Mesendoderm (in vitro differentiated cells): ENCODE measurements at regions not wholly inside any gene's neighbourhood (a gene's known extent, or its start where the extent isn't known, plus 50 kb on each side); places are given as distances from the start of the nearest gene placed in this dataset.

Experiments
- DNase-seq: peaks from one replicate; pipeline ENCODE4 v3.0.0; 2013
- H2AK5ac ChIP-seq: 2 replicates; pipeline ENCODE4 v1.6.1; 2013; ENCODE audit warnings: low read length, inconsistent platforms
- H2BK120ac ChIP-seq: 2 replicates; pipeline ENCODE4 v1.6.1; 2013; ENCODE audit warnings: low read depth, mild to moderate bottlenecking, low read length, moderate library complexity, mixed read lengths
- H2BK15ac ChIP-seq: replicated peaks from 2 replicates; pipeline ENCODE4 v1.6.1; 2013; ENCODE audit warnings: low read depth, mild to moderate bottlenecking, moderate library complexity
- H2BK5ac ChIP-seq: 2 replicates; pipeline ENCODE4 v1.6.1; 2013; ENCODE audit warnings: low read length, inconsistent platforms
- H3K18ac ChIP-seq: 2 replicates; pipeline ENCODE4 v1.6.1; 2013; ENCODE audit warnings: mild to moderate bottlenecking, low read length, mixed read lengths
- H3K23ac ChIP-seq: one replicate; pipeline ENCODE4 v1.6.1; 2013; ENCODE audit warnings: low read length
- H3K27ac ChIP-seq: 2 replicates; pipeline ENCODE4 v1.5.1; 2013; ENCODE audit warnings: low read depth, mild to moderate bottlenecking, inconsistent platforms, low read length, moderate library complexity
- H3K27me3 ChIP-seq: 2 replicates; pipeline ENCODE4 v1.6.1; 2013; ENCODE audit warnings: low read length, control low read depth, mild to moderate bottlenecking, inconsistent platforms; ENCODE audit not compliant: insufficient read depth, poor library complexity
- H3K36me3 ChIP-seq: 2 replicates; pipeline ENCODE4 v1.6.1; 2013; ENCODE audit warnings: low read length, inconsistent platforms; ENCODE audit not compliant: control insufficient read depth, insufficient read depth
- H3K4ac ChIP-seq: one replicate; pipeline ENCODE4 v1.6.1; 2013; ENCODE audit warnings: low read depth, mild to moderate bottlenecking, low read length, moderate library complexity
- H3K4me1 ChIP-seq: 2 replicates; pipeline ENCODE4 v1.6.1; 2013; ENCODE audit warnings: low read depth, low read length, inconsistent platforms; ENCODE audit not compliant: control insufficient read depth
- H3K4me2 ChIP-seq: 2 replicates; pipeline ENCODE4 v1.6.1; 2013; ENCODE audit warnings: low read length
- H3K4me3 ChIP-seq: 2 replicates; pipeline ENCODE4 v1.5.1; 2013; ENCODE audit warnings: mild to moderate bottlenecking, low read length
- H3K56ac ChIP-seq: one replicate; pipeline ENCODE4 v1.6.1; 2013; ENCODE audit warnings: low read length
- H3K79me1 ChIP-seq: 2 replicates; pipeline ENCODE4 v1.6.1; 2013; ENCODE audit warnings: low read length, inconsistent platforms
- H3K79me2 ChIP-seq: 2 replicates; pipeline ENCODE4 v1.6.1; 2013; ENCODE audit warnings: mild to moderate bottlenecking, low read length; ENCODE audit not compliant: control insufficient read depth, insufficient read depth
- H3K9ac ChIP-seq: 2 replicates; pipeline ENCODE4 v1.6.1; 2013; ENCODE audit warnings: low read length, inconsistent platforms
- H4K5ac ChIP-seq: one replicate; pipeline ENCODE4 v1.6.1; 2013; ENCODE audit warnings: low read length
- H4K8ac ChIP-seq: one replicate; pipeline ENCODE4 v1.6.1; 2013; ENCODE audit warnings: low read depth, mild to moderate bottlenecking, control low read depth, low read length, moderate library complexity
- WGBS: extraction: QIAGEN DNeasy Blood & Tissue Kit; methylation state at CpG from one replicate; pipeline ENCODE4 v1.1.7; 2013; ENCODE audit warnings: low lambda C conversion rate, missing lambda C conversion rate; ENCODE audit not compliant: insufficient coverage; ENCODE audit errors: extremely low coverage; 5-methylcytosine and 5-hydroxymethylcytosine counted together

- Histone ChIP-seq H2BK15ac (no peak overlapping the region), H3K27me3 (no peaks in the 10 kb centered on the region), H3K23ac (no peak overlapping the region), H4K5ac (no peak overlapping the region), H3K79me1 (no peaks in the 10 kb centered on the region), H2BK120ac (no peak overlapping the region), H3K4me2 (no peak overlapping the region), H3K36me3 (no peaks in the 10 kb centered on the region), H3K79me2 (no peaks in the 10 kb centered on the region), H3K4me1 (no peaks in the 10 kb centered on the region), H3K9ac (no peak overlapping the region), H3K27ac (no peak overlapping the region), H2BK5ac (no peak overlapping the region), H3K18ac (no peak overlapping the region), H3K4me3 (no peak overlapping the region), H3K56ac (no peak overlapping the region), H3K4ac (no peak overlapping the region), H2AK5ac (no peak overlapping the region), H4K8ac (no peak overlapping the region)
- peak; percentile 25 for DNase-seq
- WGBS: no CpG with 5 or more reads among the region's 3 CpGs
These were observed 172.3 kb upstream of the CDH11 start for GRCh38 chr16:65294165-65294564.

- Histone ChIP-seq H3K9ac (no peak overlapping the region), H3K27ac (no peak overlapping the region), H2BK15ac (no peak overlapping the region), H3K27me3 (no peaks in the 10 kb centered on the region), H2AK5ac (no peak overlapping the region), H2BK5ac (no peak overlapping the region), H3K23ac (no peak overlapping the region), H4K8ac (no peak overlapping the region), H3K4me1 (peaks cover 10% of the 10 kb centered on the region), H3K18ac (no peak overlapping the region), H3K56ac (no peak overlapping the region), H3K79me1 (no peaks in the 10 kb centered on the region), H3K36me3 (no peaks in the 10 kb centered on the region), H3K4ac (no peak overlapping the region), H2BK120ac (no peak overlapping the region), H3K4me3 (no peak overlapping the region), H4K5ac (no peak overlapping the region), H3K4me2 (no peak overlapping the region), H3K79me2 (no peaks in the 10 kb centered on the region)
- no peak for DNase-seq
- WGBS: no CpG with 5 or more reads among the region's 4 CpGs
These were observed 167.2 kb upstream of the CDH11 start for GRCh38 chr16:65289022-65289421.

- Histone ChIP-seq H3K27ac (no peak overlapping the region), H2BK15ac (no peak overlapping the region), H2BK120ac (no peak overlapping the region), H3K4me1 (peaks cover 13% of the 10 kb centered on the region), H3K4ac (no peak overlapping the region), H3K4me3 (no peak overlapping the region), H3K27me3 (no peaks in the 10 kb centered on the region), H4K8ac (no peak overlapping the region), H3K36me3 (no peaks in the 10 kb centered on the region), H3K79me2 (no peaks in the 10 kb centered on the region), H3K23ac (no peak overlapping the region), H3K9ac (no peak overlapping the region), H2AK5ac (no peak overlapping the region), H3K79me1 (no peaks in the 10 kb centered on the region), H3K18ac (no peak overlapping the region), H3K4me2 (no peak overlapping the region), H3K56ac (no peak overlapping the region), H4K5ac (no peak overlapping the region), H2BK5ac (no peak overlapping the region)
- peak; percentile 82 for DNase-seq
- no CpG with 5 or more reads among the region's 2 CpGs for WGBS
These were observed 165.4 kb upstream of the CDH11 start for GRCh38 chr16:65287307-65287706.

DNA sequence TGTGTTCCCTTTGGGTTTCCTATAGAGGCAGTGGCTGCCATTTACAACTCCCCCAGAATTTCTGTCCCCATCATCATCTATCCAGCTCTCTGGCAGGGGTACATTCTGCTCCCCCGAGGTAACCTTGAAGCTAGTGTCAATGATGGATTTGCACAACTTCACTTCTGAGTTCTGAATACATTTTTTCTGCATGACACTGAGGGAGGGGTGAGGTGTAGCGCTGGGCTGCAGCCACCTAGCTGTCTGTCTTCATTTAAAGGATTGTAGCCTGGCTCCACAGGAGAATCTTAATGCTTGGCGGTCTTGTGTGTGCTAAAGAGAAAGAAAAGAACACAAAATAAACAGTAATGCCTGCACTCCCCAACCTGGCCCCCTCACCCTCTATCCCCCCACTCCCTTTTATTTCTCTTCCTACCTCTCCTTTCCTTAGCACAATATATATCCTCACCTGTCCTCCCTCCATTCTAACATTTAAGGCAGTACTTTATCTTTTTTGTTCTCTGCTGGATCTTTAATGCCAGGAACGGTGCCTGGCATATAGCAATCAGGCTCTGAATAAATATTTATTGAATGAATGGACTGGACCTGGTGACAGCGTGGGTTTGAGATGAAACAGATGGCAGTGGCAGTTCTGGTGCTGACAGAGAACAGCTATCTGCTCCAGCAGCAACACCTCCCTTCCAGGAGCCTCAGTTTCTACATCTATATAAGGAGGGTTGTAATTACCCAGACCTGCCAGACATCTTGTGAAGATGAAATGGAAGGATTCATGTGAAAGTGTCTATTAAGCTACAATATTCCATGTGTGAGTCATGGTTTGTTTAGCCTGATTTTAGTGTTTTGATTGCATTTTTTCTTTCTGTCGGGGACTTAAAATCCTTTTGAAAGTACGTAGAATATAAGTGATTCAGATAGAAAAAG, 163.5 kb upstream of the CDH11 start:
- no peak overlapping the region for H4K5ac ChIP-seq
- H3K56ac ChIP-seq: no peak overlapping the region
- H3K18ac ChIP-seq: peak overlapping the region; percentile 44
- no peaks in the 10 kb centered on the region for H3K36me3 ChIP-seq
- peak overlapping the region; percentile 77 for H2BK120ac ChIP-seq
- H3K27ac ChIP-seq: no peak overlapping the region
- no peak overlapping the region for H2BK15ac ChIP-seq
- no peak overlapping the region for H3K4me3 ChIP-seq
- H3K79me2 ChIP-seq: no peaks in the 10 kb centered on the region
- H2AK5ac ChIP-seq: no peak overlapping the region
- H3K23ac ChIP-seq: no peak overlapping the region
- H3K4me1 ChIP-seq: peaks cover 24% of the 10 kb centered on the region
- WGBS: 100% methylated on average over 1 of the region's 7 CpGs
- no peak for DNase-seq
- no peak overlapping the region for H3K4me2 ChIP-seq
- peak overlapping the region; percentile 62 for H3K4ac ChIP-seq
- H4K8ac ChIP-seq: no peak overlapping the region
- H2BK5ac ChIP-seq: no peak overlapping the region
- H3K79me1 ChIP-seq: no peaks in the 10 kb centered on the region
- H3K27me3 ChIP-seq: no peaks in the 10 kb centered on the region
- H3K9ac ChIP-seq: no peak overlapping the region

- H3K27me3 ChIP-seq: no peaks in the 10 kb centered on the region
- no peak overlapping the region for H2AK5ac ChIP-seq
- DNase-seq: no peak
- H2BK15ac ChIP-seq: peak overlapping the region; percentile 65
- no peak overlapping the region for H3K56ac ChIP-seq
- H3K4me3 ChIP-seq: no peak overlapping the region
- no peak overlapping the region for H2BK120ac ChIP-seq
- H3K27ac ChIP-seq: no peak overlapping the region
- no peak overlapping the region for H4K5ac ChIP-seq
- H2BK5ac ChIP-seq: peak overlapping the region; percentile 61
- no peak overlapping the region for H3K9ac ChIP-seq
- H3K23ac ChIP-seq: no peak overlapping the region
- no CpG with 5 or more reads among the region's 8 CpGs for WGBS
- H3K79me2 ChIP-seq: no peaks in the 10 kb centered on the region
- peak overlapping the region; percentile 44 for H3K18ac ChIP-seq
- H3K4me1 ChIP-seq: peaks cover 25% of the 10 kb centered on the region
- no peaks in the 10 kb centered on the region for H3K36me3 ChIP-seq
- H3K4ac ChIP-seq: no peak overlapping the region
- H4K8ac ChIP-seq: no peak overlapping the region
- H3K4me2 ChIP-seq: no peak overlapping the region
- H3K79me1 ChIP-seq: no peaks in the 10 kb centered on the region
These were observed 162.8 kb upstream of the CDH11 start for GRCh38 chr16:65284626-65285025.
